H9 (cell line): ENCODE measurements at regions not wholly inside any gene's neighbourhood (a gene's known extent, or its start where the extent isn't known, plus 50 kb on each side); places are given as distances from the start of the nearest gene placed in this dataset.

ENCODE experiments used
- DNase-seq: peaks from one replicate; pipeline ENCODE4 v3.0.0-alpha.2; 2017
- H2AFZ ChIP-seq: one replicate; pipeline ENCODE4 v1.6.1; 2013; ENCODE audit warnings: mild to moderate bottlenecking, low read length, control low read depth, moderate library complexity
- H2AK5ac ChIP-seq: 2 replicates; pipeline ENCODE4 v1.6.1; 2013; ENCODE audit warnings: low read length, control low read depth, mixed read lengths; ENCODE audit not compliant: insufficient read length
- H2BK120ac ChIP-seq: one replicate; pipeline ENCODE4 v1.6.1; 2013; ENCODE audit warnings: low read depth, mild to moderate bottlenecking, low read length, control low read depth, inconsistent platforms; ENCODE audit not compliant: poor library complexity, severe bottlenecking
- H2BK12ac ChIP-seq: 2 replicates; pipeline ENCODE4 v1.6.1; 2013; ENCODE audit warnings: low read length, control low read depth, mixed read lengths, low read depth; ENCODE audit not compliant: insufficient read length
- H2BK15ac ChIP-seq: 2 replicates; pipeline ENCODE4 v1.6.1; 2013; ENCODE audit warnings: low read depth, low read length, control low read depth
- H2BK20ac ChIP-seq: one replicate; pipeline ENCODE4 v1.6.1; 2013; ENCODE audit warnings: low read depth, mild to moderate bottlenecking, low read length, control low read depth, inconsistent platforms; ENCODE audit not compliant: poor library complexity, severe bottlenecking
- H2BK5ac ChIP-seq: 2 replicates; pipeline ENCODE4 v1.6.1; 2013; ENCODE audit warnings: low read length, control low read depth, mixed read lengths; ENCODE audit not compliant: insufficient read length
- H3K14ac ChIP-seq: 2 replicates; pipeline ENCODE4 v1.6.1; 2013; ENCODE audit warnings: low read length, control low read depth; ENCODE audit not compliant: insufficient read depth
- H3K18ac ChIP-seq: 2 replicates; pipeline ENCODE4 v1.6.1; 2013; ENCODE audit warnings: low read depth, mild to moderate bottlenecking, mixed read lengths, low read length, control low read depth; ENCODE audit not compliant: insufficient read length
- H3K23ac ChIP-seq: 2 replicates; pipeline ENCODE4 v1.6.1; 2013; ENCODE audit warnings: low read length, control low read depth, mixed read lengths, low read depth; ENCODE audit not compliant: insufficient read length
- H3K23me2 ChIP-seq: 2 replicates; pipeline ENCODE4 v1.6.1; 2013; ENCODE audit warnings: low read depth, mild to moderate bottlenecking, mixed read lengths, low read length, control low read depth; ENCODE audit not compliant: insufficient read length, poor library complexity, severe bottlenecking
- H3K27ac ChIP-seq: 2 replicates; pipeline ENCODE4 v1.5.1; 2013; ENCODE audit warnings: low read length, control low read depth, mixed read lengths, low read depth; ENCODE audit not compliant: insufficient read length
- H3K27me3 ChIP-seq: 2 replicates; pipeline ENCODE4 v1.6.1; 2013; ENCODE audit warnings: low read length, control low read depth, inconsistent platforms; ENCODE audit not compliant: insufficient read depth
- H3K4ac ChIP-seq: 2 replicates; pipeline ENCODE4 v1.6.1; 2013; ENCODE audit warnings: low read depth, mild to moderate bottlenecking, control low read depth, inconsistent platforms, low read length, moderate library complexity
- H3K4me1 ChIP-seq: 2 replicates; pipeline ENCODE4 v1.6.1; 2013; ENCODE audit warnings: low read length, control low read depth, inconsistent platforms; ENCODE audit not compliant: insufficient read depth
- H3K4me2 ChIP-seq: 2 replicates; pipeline ENCODE4 v1.6.1; 2013; ENCODE audit warnings: low read length, control low read depth, mixed read lengths; ENCODE audit not compliant: insufficient read length, insufficient read depth
- H3K56ac ChIP-seq: 2 replicates; pipeline ENCODE4 v1.6.1; 2013; ENCODE audit warnings: low read depth, mild to moderate bottlenecking, mixed read lengths, low read length, control low read depth; ENCODE audit not compliant: insufficient read length
- H3K79me1 ChIP-seq: 2 replicates; pipeline ENCODE4 v1.6.1; 2013; ENCODE audit warnings: low read depth, mild to moderate bottlenecking, moderate library complexity, low read length, control low read depth, inconsistent platforms; ENCODE audit not compliant: insufficient read depth, poor library complexity, severe bottlenecking
- H3K79me2 ChIP-seq: 2 replicates; pipeline ENCODE4 v1.6.1; 2013; ENCODE audit warnings: low read length, control low read depth, inconsistent platforms; ENCODE audit not compliant: insufficient read depth
- H3K9ac ChIP-seq: 2 replicates; pipeline ENCODE4 v1.6.1; 2013; ENCODE audit warnings: low read length, control low read depth, mixed read lengths; ENCODE audit not compliant: insufficient read length; ENCODE audit errors: extremely low read depth
- H3K9me3 ChIP-seq: one replicate; pipeline ENCODE4 v1.6.1; 2013; ENCODE audit warnings: low read depth, low read length, inconsistent platforms; ENCODE audit not compliant: control insufficient read depth
- H3T11ph ChIP-seq: one replicate; pipeline ENCODE4 v1.6.1; 2013; ENCODE audit warnings: mild to moderate bottlenecking, low read length, control low read depth, inconsistent platforms
- H4K20me1 ChIP-seq: one replicate; pipeline ENCODE4 v1.6.1; 2013; ENCODE audit not compliant: control insufficient read depth, insufficient read length, insufficient read depth
- H4K5ac ChIP-seq: 2 replicates; pipeline ENCODE4 v1.6.1; 2013; ENCODE audit warnings: low read depth, mild to moderate bottlenecking, mixed read lengths, low read length, control low read depth; ENCODE audit not compliant: insufficient read length
- H4K8ac ChIP-seq: replicated peaks from 2 replicates; pipeline ENCODE4 v1.6.1; 2013; ENCODE audit warnings: low read length, control low read depth, mixed read lengths, low read depth; ENCODE audit not compliant: insufficient read length
- H4K91ac ChIP-seq: 2 replicates; pipeline ENCODE4 v1.6.1; 2013; ENCODE audit warnings: low read depth, mild to moderate bottlenecking, moderate library complexity, mixed read lengths, low read length, control low read depth; ENCODE audit not compliant: insufficient read length
- H3K27ac Mint-ChIP-seq, 3 experiments: 2 replicates in 2 of 3; 3 replicates in 1 of 3; pipeline ENCODE4 v1.8.0; 2020 to 2021; ENCODE audit warnings: mixed read lengths in 3 of 3, mild to moderate bottlenecking in 1 of 3, moderate library complexity in 1 of 3
- H3K27me3 Mint-ChIP-seq: 2 replicates; pipeline ENCODE4 v1.8.0; 2021; ENCODE audit warnings: low read depth, mild to moderate bottlenecking, moderate library complexity, mixed read lengths
- H3K36me3 Mint-ChIP-seq, 3 experiments: 2 replicates in 2 of 3; 3 replicates in 1 of 3; pipeline ENCODE4 v1.8.0; 2020 to 2021; ENCODE audit warnings: low read depth in 3 of 3, mixed read lengths in 3 of 3; ENCODE audit not compliant: insufficient read depth in 1 of 3
- H3K4me1 Mint-ChIP-seq, 2 experiments: 2 replicates each; pipeline ENCODE4 v1.8.0; 2020; ENCODE audit warnings: mixed read lengths in 2 of 2
- H3K4me3 Mint-ChIP-seq, 2 experiments: 2 replicates in 1 of 2; 3 replicates in 1 of 2; pipeline ENCODE4 v1.8.0; 2020 to 2021; ENCODE audit warnings: mild to moderate bottlenecking in 2 of 2, mixed read lengths in 2 of 2, moderate library complexity in 1 of 2
- H3K9me3 Mint-ChIP-seq, 2 experiments: 2 replicates in 1 of 2; 3 replicates in 1 of 2; pipeline ENCODE4 v1.8.0; 2020; ENCODE audit warnings: mild to moderate bottlenecking in 2 of 2, mixed read lengths in 2 of 2, moderate library complexity in 1 of 2
- CTCF ChIP-seq: fragments of 200-600 bp; sonication (generic); conservative IDR thresholded peaks from 3 replicates; pipeline ENCODE4 v1.8.0; 2021; ENCODE audit warnings: antibody characterized with exemption, mild to moderate bottlenecking
- WGBS: extraction: QIAGEN DNeasy Blood & Tissue Kit; methylation state at CpG from one replicate; pipeline ENCODE4 v1.1.7; 2013; ENCODE audit warnings: missing lambda C conversion rate, low lambda C conversion rate, mixed read lengths; ENCODE audit not compliant: insufficient read length; ENCODE audit errors: extremely low coverage; 5-methylcytosine and 5-hydroxymethylcytosine counted together

DNA sequence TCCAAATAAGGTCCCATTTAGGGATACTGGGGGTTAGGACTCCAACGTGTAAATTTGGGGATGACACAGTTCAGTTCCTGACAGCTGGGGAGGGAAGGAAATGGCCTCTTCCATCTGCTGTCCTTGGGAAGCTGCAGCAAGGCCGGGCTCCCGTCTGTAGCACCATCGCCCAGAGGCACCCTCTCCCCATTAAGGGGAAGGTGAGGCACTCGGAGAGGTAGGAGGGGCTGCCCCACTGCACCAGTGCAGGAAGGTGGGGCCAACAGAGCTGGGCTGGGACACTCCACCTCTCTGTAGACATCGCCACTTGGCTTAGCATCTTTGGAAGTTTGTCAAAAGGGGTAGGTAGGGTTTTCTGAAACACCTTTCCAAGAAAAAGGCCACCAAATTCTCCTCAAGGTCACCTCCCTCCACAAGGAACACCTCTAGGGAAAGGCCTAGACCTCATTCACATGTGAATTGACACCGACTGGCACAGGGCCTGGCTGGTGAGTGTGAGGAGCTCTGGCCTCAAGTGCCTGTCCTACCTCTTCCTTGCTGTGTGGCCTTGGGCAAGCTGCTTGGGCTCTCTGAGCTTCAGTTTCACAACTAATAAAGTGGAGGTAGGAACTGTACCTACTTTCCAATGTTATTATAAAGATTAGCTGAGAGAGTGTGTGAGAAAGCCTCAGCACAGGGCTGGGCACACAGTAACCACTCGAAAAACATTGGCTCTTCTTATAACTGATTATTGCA lies 75.0 kb upstream of the NEURL1B start:
- H3K4me1 ChIP-seq = peaks cover 3% of the 10 kb centered on the region; the same call in 1 of the 2 replicates
- no peak overlapping the region for H4K91ac ChIP-seq
- Mint-ChIP-seq H3K4me3 (no peak overlapping the region), H3K4me1 (peaks cover 19 to 30% of the 10 kb centered on the region in 2 experiments), H3K9me3 (no peaks in the 10 kb centered on the region), H3K27me3 (peaks cover 18% of the 10 kb centered on the region), H3K27ac (no peak overlapping the region), H3K36me3 (no peaks in the 10 kb centered on the region)
- H3K18ac ChIP-seq = no peak overlapping the region
- TF ChIP-seq CTCF = no peak
- no CpG with 5 or more reads among the region's 8 CpGs for WGBS
- no peak overlapping the region for H2AK5ac ChIP-seq
- no peak overlapping the region for H3T11ph ChIP-seq
- H4K20me1 ChIP-seq = no peaks in the 10 kb centered on the region
- no peak for DNase-seq
- H2AFZ ChIP-seq = no peak overlapping the region
- no peak overlapping the region for H4K8ac ChIP-seq
- H3K23me2 ChIP-seq = no peaks in the 10 kb centered on the region
- H3K4ac ChIP-seq = no peak overlapping the region
- no peak overlapping the region for H2BK15ac ChIP-seq
- H4K5ac ChIP-seq = no peak overlapping the region
- no peak overlapping the region for H3K4me2 ChIP-seq
- no peaks in the 10 kb centered on the region for H3K9me3 ChIP-seq
- no peak overlapping the region for H2BK120ac ChIP-seq
- no peak overlapping the region for H3K23ac ChIP-seq
- H3K14ac ChIP-seq = no peak overlapping the region
- no peaks in the 10 kb centered on the region for H3K79me1 ChIP-seq
- no peak overlapping the region for H3K9ac ChIP-seq
- no peak overlapping the region for H2BK20ac ChIP-seq
- H2BK5ac ChIP-seq = no peak overlapping the region
- no peak overlapping the region for H3K56ac ChIP-seq
- no peak overlapping the region for H3K27ac ChIP-seq
- no peaks in the 10 kb centered on the region for H3K27me3 ChIP-seq
- no peaks in the 10 kb centered on the region for H3K79me2 ChIP-seq
- H2BK12ac ChIP-seq = no peak overlapping the region
